ENCODE measurements at regions not wholly inside any gene's neighbourhood (a gene's known extent, or its start where the extent isn't known, plus 50 kb on each side); places are given as distances from the start of the nearest gene placed in this dataset.
"Not testable (repeated sequence)": the region's sequence is repeated elsewhere in the genome, so short reads cannot be mapped to it uniquely, and the experiment has no call there.

GRCh38 chr3:144843099-144843498 is 871.5 kb downstream of the DIPK2A start:
- DNase-seq = no peak

DNA sequence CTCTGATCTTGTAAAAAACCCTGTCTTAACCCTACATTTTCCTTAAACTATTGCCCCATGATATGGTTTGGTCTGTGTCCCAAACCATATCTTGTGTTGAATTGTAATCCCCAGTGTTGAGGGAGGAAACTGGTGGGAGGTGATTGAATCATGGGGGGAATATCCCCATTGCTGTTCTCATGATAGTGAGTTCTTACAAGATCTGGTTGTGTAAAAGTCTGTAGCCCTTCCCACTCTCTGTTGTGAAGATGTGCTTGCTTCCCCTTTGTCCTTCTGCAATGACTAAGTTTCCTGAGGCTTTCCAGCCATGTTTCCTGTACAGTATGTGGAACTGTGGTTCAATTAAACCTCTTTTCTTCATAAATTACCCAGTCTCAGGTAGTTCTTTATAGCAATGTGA is 881.4 kb downstream of the DIPK2A start:
- DNase-seq = no peak

- DNase-seq = not testable (repeated sequence)
These were observed 882.4 kb downstream of the DIPK2A start for GRCh38 chr3:144854020-144854419.

GRCh38 chr3:144859161-144859560 is 887.5 kb downstream of the DIPK2A start:
- no peak for DNase-seq

DNA sequence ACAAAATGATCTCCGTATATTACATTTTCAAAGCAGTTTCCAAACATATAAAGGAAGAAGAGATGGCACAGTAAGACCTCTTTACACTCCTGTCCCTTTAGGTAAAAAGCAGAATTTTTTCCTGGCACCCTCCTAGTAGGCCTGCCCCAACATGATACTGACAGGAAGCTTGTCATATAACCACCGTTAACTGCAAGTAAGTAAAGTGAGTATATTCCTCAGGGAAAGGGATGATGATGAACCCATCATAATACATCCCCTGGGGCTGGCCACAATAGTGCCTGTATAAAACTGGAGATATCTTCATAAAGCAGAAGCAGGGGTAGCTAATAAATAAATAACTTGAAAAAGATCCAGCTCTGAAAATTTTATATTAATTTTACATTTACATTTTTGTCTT is 893.0 kb downstream of the DIPK2A start:
- DNase-seq = no peak

DNA sequence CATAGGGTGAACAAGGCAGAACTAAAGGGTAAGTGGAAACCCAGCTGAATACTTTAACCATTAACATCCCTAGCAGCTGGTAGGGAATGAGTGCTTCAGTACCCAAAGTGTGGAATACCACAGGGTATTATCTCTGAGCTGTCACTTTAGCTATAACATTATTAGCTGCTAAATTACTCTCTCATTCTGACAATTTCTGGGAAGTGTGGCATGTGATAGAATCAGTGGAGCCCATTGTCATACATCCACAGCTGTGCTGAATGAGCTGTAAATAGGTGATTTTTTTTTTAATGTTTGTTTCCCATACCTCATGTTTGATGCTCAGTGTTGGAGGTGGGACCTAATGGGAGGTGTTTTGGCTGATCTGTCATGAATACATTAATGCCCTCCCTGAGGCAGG is 894.3 kb downstream of the DIPK2A start:
- no peak for DNase-seq

DNA sequence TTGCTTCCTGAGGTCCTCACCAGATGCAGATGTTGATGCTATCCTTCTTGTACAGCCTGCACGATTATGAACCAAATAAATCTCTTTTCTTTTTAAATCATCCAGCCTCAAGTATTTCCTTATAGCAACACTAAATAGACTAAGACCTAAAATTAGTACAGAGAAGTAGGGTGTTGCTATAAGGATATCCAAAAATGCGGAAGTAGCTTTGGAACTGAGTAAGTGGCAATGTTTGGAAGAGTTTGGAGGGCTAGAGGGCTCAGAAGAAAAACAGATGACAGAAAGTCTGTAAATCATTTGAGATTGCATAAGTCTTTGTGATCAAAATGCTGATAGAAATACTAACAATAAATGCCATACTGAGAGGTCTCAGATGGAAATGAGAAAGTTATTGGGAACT is 894.9 kb downstream of the DIPK2A start:
- DNase-seq = peak; percentile 69

DNA sequence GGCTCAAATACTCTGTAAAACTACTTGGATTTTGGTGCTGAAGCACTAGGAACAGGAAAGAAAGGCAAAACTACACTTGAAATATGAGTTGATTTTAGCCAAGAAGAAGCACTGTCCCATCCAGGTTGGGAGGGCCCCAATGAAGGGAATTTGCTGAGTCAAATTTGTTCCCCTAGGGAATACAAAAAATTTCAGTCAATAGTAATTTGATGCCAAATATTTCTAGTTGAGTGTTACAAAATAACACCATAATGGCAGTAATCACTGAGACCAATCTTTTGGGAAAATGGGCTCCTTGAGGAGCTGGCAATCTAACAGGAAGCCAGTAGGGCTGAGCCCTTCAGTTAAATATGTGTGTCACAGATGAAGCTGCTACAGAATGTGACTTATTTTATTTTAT is 896.9 kb downstream of the DIPK2A start:
- DNase-seq = peak; percentile 2

DNA sequence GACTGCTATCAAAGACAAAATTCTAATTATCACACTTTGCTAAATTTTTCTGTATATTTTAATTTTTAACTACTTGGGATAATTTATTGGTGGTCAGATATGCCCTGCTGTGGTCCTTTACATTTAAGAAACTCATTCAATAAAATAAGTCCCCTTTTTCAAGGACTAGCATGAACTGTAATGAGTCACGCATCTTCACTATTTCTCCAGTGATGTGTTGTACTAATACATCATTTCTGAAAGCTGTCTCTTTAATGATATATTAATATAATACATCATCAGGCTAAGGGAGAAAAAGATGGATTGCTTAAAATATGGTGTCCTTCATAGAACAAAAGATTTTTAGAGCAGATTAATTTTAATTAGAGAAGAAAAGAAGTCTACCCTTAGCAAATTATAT is 901.4 kb downstream of the DIPK2A start:
- no peak for DNase-seq

DNA sequence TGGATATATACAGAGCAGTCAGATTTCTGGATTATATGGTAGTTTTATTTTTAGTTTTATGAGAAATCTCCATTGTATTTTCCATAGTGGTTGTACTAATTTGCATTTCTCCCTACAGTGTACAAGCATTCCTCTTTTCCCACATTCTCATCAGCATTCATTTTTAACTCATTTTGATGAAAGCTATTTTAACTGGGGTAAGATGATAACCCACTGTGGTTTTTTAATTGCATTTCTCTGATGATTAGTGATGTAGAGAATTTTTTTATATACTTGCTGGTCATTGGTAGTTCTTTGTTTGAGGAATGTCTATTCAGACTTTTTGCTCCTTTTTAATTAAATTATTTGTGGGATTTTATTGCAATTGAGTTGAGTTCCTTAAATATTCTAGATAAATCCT is 903.6 kb downstream of the DIPK2A start:
- DNase-seq = peak; percentile 75

DNA sequence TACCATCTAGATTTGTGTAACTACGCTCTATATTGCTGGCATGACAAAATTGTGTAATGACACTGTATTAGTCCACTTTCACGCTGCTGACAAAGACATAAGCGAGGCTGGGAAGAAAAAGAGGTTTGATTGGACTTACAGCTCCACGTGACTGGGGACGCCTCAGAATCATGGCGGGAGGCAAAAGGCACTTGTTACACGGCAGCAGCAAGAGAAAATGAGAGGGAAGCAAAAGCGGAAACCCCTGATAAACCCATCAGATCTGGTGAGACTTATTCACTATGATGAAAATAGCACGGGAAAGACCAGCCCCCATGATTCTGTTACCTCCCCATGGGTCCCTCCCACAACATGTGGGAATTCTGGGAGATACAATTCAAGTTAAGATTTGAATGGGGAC is 905.7 kb downstream of the DIPK2A start:
- no peak for DNase-seq

- no peak for DNase-seq
These were observed 908.1 kb downstream of the DIPK2A start for GRCh38 chr3:144879701-144880100.

- no peak for DNase-seq
These were observed 922.4 kb downstream of the DIPK2A start for GRCh38 chr3:144893980-144894379.

GRCh38 chr3:144894576-144894975 is 923.0 kb downstream of the DIPK2A start:
- DNase-seq = no peak

GRCh38 chr3:144900366-144900765 is 928.7 kb downstream of the DIPK2A start:
- DNase-seq = peak; percentile 60

DNA sequence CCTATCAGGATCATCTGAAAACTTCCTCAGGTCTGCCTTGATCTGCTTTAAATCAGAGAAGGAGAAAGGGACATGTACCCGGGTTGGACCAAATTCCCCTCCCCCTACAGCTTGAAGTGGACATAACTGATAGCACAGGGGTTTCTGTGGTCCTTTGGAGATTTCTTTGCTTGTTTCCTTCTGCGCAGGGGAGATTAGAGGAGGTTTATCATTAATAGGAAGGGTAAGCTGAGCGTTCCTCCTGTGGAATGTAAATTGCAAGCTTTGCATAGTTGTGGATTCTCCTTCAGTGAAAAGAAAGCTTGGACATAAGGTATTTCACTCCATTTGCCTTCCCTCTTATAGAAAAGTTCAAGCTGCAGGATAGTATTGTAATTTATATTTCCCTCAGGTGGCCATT is 936.0 kb downstream of the DIPK2A start:
- DNase-seq = peak; percentile 37

GRCh38 chr3:144912968-144913367 is 941.3 kb downstream of the DIPK2A start:
- no peak for DNase-seq

- DNase-seq = no peak
These were observed 943.6 kb downstream of the DIPK2A start for GRCh38 chr3:144915202-144915601.

DNA sequence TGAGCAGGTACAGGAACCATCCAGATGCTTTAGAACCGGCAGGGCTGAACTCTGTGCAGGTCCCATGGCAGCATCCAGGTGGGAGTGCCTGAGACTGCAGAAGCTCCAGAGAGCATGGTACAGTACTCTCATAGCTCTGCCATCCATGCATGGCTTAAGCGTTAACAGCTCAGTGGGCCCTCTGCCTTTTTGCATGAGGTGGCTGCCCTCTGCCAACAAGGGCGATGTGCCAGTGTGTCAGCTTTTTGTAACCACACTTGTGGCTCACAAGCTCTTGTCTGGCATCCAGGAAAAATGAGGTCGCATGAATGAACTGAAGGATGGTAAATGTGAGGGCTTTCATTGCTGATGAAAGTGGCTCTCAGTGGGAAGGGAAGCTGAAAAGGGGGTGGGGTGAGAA is 950.1 kb downstream of the DIPK2A start:
- no peak for DNase-seq

DNA sequence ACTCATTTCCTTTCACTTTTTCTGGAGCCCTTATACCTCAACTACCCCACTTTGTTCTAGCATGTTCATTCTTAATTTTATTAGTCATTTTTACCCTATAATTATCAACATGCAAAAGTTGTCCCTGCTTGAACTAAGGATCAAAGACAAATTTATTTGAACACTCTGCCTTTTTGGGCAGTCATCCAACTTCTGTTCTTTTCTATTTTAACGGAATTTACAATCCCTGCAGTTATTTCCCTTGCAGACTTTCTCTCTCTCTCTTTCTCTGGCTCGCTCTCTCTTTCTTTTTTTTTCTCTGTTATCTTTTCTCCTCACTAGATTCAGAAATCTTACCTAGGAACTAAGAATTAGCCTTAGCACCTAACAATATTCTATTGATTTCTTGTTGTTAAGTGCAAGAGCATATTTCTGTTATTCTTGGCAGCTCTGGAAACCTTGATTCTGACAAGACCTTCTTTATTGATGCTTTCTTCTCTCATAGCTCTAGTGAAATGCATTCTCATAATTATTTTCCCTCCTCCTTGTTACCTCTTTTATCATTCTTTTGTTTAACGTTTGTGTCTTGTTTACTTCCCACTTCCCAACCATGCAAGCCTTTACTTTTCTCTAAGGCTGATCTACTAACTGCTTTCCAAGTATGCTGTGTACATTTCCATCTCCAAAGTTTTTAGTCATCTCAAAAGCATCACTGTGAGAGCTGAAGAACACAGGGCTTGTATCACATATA is 951.6 kb downstream of the DIPK2A start:
- peak; percentile 6 for DNase-seq

- no peak for DNase-seq
These were observed 958.8 kb downstream of the DIPK2A start for GRCh38 chr3:144930431-144930830.

DNA sequence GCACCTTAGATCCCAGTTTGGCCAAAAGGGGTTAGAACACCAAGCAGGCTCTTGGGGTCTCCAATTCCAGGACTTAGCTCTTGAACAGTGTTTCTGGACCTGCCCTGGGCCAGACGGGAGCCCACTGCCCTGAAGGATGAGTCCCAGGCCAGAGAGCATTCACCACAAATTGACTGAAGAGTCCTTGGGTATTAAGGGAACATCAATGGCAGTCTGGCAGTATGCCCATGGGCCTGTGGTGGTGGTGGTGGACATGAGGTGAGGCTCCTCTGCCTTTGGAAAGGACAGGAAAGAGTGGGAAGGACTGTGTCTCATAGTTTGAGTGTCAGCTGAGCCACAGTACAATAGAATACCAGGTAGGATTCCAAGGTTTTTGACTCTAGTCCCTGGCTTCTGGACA is 960.0 kb downstream of the DIPK2A start:
- no peak for DNase-seq

DNA sequence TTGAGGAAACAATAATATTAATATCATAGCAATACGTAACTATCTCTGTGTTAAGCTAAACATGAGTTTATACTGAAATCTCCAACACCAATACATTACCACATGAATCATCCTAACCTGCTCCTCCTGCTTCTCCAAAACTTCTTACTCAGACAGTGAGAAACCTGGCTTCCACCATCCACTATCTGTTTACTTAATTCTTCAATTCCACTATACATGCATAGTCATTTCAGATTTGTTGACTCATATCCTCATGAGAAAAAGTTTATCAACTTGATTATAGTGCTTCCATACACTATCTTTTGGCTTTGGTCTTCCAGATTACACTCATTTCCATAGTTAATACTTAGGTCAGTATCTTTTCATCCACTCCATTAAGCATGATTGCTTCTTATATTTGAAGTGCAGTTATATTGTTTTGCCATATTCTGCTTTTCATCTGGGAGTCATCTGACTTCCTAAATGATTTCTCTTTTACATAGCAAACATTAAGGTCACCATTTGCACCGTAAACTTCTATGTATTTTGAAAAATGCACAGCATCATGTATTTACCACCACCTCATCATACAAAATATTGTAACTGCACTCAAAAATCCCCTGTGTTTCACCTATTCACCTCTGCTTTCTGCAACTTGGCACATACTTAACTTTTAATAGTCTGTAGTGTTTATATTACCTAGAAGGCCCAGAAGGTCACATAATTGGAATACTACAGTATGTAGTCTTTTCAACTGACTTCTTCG is 970.6 kb downstream of the DIPK2A start:
- DNase-seq = no peak

GRCh38 chr3:144942838-144943197 is 971.2 kb downstream of the DIPK2A start:
- no peak for DNase-seq

All from fibroblast of skin of abdomen (primary cell).